GM21723 (cell line): ENCODE measurements at regions not wholly inside any gene's neighbourhood (a gene's known extent, or its start where the extent isn't known, plus 50 kb on each side); places are given as distances from the start of the nearest gene placed in this dataset.
"Not testable (repeated sequence)": the region's sequence is repeated elsewhere in the genome, so short reads cannot be mapped to it uniquely, and the experiment has no call there.

ENCODE experiments used
- ATAC-seq: cut with Tn5 transposase; IDR thresholded peaks from one replicate; pipeline ENCODE4 v1.9.1; 2021; ENCODE audit warnings: mild to moderate bottlenecking, moderate library complexity; ENCODE audit not compliant: unreplicated experiment

- no peak for ATAC-seq
Observed at GRCh38 chr4:125573786-125574185, 259.0 kb downstream of the FAT4 start.

GRCh38 chr4:125582302-125582701 is 267.5 kb downstream of the FAT4 start:
- ATAC-seq: no peak

DNA sequence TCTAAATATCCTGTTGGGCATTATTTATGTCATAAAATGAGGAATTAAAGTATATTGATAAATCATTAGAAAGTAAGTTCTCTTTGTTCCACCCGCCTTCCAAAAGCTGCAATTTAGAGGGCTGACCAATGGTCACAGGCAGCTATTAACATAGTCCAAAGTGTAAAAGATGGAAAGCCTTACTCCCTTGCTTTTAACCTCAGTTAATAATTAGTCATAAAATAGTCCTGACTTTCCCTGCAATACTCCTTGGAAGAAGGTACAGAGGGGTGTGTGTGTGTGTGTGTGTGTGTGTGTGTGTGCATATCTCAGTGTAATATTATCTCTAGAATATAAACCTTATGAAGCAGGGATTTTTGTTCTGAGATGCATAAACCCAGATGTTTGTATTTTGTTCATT is 275.4 kb downstream of the FAT4 start:
- ATAC-seq: no peak

GRCh38 chr4:125591290-125591689 is 276.5 kb downstream of the FAT4 start:
- no peak for ATAC-seq

DNA sequence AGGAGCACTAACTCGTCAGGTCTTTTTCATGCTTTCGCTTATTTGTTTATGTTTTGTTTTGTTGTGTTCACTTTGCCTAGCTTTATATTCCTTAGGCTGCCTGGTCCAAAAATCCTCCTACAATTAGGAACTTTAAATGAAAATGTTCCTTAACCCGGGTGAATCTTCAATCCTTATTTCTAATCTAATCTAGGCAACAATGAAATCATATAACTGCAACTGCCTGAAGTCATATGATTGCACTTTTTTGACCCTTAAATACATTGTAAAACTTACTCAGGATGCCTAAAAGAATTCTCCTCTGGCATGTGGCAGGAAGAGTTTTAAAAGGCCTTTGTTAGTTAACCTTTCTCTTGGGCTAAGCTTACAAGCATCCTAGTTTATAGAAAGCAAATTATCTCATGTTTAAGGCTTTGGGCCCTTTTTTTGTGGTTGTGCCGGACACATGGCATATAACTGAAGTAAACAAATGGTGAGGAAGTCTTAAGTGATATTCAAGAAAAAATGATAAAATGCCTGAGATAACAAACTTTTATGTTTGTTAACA is 279.4 kb downstream of the FAT4 start:
- ATAC-seq: no peak

DNA sequence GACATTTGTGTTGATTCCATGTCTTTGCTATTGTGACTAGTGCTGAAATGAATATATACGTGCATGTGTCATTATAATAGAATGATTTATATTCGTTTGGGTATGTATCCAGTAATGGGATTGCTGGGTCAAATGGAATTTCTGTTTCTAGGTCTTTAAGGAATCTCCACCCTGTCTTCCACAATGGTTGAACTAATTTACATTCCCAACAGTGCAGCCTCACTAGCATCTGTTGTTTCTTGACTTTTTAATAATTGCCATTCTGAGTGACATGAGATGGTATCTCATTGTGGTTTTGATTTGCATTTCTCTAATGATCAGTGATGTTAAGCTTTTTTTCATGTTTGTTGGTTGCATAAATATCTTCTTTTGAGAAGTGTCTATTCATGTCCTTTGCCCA is 291.2 kb downstream of the FAT4 start:
- ATAC-seq: not testable (repeated sequence)

GRCh38 chr4:125620066-125620860 is 305.5 kb downstream of the FAT4 start:
- no peak for ATAC-seq

GRCh38 chr4:125624951-125625350 is 310.2 kb downstream of the FAT4 start:
- no peak for ATAC-seq

DNA sequence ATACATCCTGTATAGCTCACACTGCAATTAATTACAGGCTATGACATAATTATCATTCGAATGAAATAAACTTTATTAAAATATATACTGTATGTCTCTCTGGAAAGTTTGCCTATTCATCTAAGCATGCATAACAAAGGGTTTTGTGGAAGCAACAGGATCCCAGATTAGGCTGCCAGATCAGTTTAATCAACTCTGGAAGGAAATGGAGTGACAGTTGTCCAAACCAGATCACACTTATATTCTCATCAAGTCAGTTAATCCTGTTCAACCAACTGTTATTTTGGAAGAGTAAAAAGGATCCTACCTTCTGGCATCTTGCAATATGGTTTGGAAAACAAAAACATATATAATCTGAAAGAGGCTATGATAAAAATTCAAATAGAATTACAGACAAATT is 312.2 kb downstream of the FAT4 start:
- ATAC-seq: no peak

DNA sequence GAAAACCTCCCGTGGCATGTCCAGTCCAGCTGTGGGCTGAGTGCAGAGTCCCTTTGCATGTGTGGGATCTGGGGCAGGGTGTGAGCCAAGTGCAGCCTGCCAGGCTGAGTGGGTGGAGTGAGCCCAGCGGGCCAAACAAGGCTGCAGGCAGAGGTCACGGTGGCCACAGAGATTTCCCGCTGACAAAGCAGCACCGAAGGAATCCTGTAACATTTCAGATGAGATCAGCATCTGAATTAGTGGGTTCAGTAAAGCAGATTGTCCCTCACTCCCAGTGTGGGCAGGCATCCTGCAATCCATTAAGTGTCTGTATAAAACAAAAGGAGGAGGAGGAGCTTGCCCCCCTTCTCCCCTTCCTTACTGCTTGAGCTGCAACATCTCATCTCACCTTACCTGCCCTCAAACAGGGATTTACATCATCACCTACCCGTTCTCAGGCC is 324.4 kb downstream of the FAT4 start:
- no peak for ATAC-seq

DNA sequence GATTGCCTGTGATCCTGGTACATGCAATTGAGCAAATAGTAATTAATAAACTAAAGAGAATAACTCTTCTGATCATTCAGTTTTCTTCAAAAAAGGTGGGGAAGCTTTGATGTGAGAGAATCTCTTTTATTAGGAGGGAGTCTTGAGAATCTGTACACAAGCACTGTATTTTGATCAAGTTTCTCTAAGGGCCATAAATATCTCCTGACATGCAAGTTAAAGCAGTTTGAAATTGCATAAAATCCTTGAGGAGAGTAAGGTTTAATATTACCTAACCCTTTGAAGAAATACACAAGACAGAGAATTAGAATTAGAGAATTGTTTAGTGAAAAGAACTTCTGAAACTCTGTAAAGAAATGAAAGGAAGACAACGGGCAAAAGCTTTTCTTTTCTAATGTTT is 326.9 kb downstream of the FAT4 start:
- no peak for ATAC-seq

GRCh38 chr4:125642645-125643044 is 327.9 kb downstream of the FAT4 start:
- ATAC-seq: no peak

GRCh38 chr4:125649452-125649851 is 334.7 kb downstream of the FAT4 start:
- no peak for ATAC-seq

- ATAC-seq: no peak
Observed at GRCh38 chr4:125650557-125650956, 335.8 kb downstream of the FAT4 start.

GRCh38 chr4:125651707-125652357 is 337.1 kb downstream of the FAT4 start:
- not testable (repeated sequence) for ATAC-seq

- no peak for ATAC-seq
Observed at GRCh38 chr4:125658773-125659172, 344.0 kb downstream of the FAT4 start.

DNA sequence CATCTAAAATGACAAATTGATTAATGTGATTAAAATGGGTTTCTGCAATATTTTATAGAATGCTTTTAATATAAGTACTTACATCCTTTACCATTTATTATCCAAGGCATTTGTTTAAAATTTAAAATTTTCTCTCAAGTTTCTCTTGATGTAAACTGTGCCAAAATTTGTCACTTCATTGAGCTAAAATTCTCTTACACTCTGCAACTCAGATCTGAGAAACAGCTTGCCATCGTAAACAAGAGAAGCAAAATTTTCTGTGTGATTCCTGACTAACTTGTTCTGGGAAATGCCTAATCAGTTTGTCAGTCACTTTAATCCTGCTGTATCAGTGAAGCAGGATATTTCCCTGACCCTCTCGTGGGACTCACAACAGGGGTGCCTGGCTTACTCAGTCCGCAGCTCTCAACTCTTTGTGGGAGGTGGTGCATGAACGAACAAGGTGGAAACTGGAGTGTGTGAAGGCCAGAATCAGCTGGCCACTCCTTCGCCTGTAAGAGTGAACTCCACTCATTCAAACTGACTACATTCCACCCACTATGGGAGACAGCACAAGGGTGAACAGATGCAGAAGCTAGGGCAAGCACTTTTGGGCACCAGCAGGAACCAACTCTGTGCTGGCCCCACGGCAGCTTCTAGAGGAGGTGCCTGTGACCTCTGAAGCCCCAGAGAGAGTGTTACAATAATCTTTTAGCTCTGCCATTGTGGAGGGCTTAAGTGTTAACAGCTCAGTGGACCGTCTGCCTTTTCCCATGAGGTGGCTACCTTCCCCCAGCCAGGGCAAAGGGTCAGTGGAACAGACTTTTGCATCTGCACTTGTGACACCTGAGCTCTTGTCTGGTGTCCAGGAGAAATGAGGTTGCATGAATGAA is 349.4 kb downstream of the FAT4 start:
- no peak for ATAC-seq

DNA sequence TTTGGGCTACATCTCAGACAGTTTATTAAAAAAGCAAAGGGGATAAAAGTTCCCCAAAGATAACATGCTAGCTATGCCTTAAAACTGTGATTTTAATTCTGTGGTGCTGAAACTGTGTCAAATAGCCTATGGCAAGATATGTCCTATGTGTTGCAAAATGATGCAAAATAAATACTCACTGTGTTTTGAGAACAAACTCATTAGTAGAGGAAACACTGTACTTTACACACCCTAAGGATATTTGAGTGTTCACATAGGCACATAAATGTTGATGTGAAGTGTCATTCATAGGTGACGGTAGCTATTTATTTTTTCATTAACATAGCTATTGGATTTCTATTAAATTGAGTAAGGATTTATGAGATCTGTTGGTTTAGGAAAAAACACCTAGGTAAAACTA is 351.9 kb downstream of the FAT4 start:
- ATAC-seq: no peak

- ATAC-seq: no peak
Observed at GRCh38 chr4:125676156-125676555, 361.4 kb downstream of the FAT4 start.

- no peak for ATAC-seq
Observed at GRCh38 chr4:125676583-125676982, 361.8 kb downstream of the FAT4 start.

GRCh38 chr4:125677665-125678307 is 363.0 kb downstream of the FAT4 start:
- ATAC-seq: no peak
